A549 (cell line): ENCODE measurements at regions not wholly inside any gene's neighbourhood (a gene's known extent, or its start where the extent isn't known, plus 50 kb on each side); places are given as distances from the start of the nearest gene placed in this dataset.
"Not testable (repeated sequence)": the region's sequence is repeated elsewhere in the genome, so short reads cannot be mapped to it uniquely, and the experiment has no call there.

Experiments
- ATAC-seq, 2 experiments: fragments of 200-7000 bp in 1 of 2; fragments of >200 bp in 1 of 2; cut with Nextera tagmentation in 1 of 2; cut with Tn5 transposase in 1 of 2; 3 replicates each; pipeline versions ENCODE4 v1.8.0 to v1.9.1; 2018 to 2020; ENCODE audit warnings: mild to moderate bottlenecking in 1 of 2, moderate library complexity in 1 of 2
- CTCF ChIA-PET: fragments of 300-600 bp; sonication (Branson Sonifier 250); formaldehyde crosslinking; extraction: SDS; loops from one replicate; lab custom pipeline; 2021; ENCODE audit warnings: antibody characterized with exemption, inconsistent platforms; lab: Yijun Ruan, JAX
- POLR2A ChIA-PET: fragments of 350-600 bp; formaldehyde crosslinking; extraction: SDS; loops from one replicate; lab custom pipeline; 2021; ENCODE audit warnings: antibody characterized with exemption, inconsistent platforms; lab: Yijun Ruan, JAX
- DNase-seq, 2 experiments: peaks; one replicate each; pipeline versions ENCODE4 v3.0.0 to v3.0.0-alpha.2; 2011 to 2016; ENCODE audit warnings: low read depth in 1 of 2, low spot score in 1 of 2
- FAIRE-seq: peaks from 2 replicates; lab custom pipeline; 2011; peaks lifted over from hg19 to GRCh38; lab: Jason Lieb, UNC
- H3K27ac ChIP-seq, 2 experiments: fragments of >200 bp; sonication (Bioruptor Twin); formaldehyde crosslinking; 3 replicates each; pipeline ENCODE4 v1.5.1; 2016 to 2017
- H3K4me1 ChIP-seq: fragments of >200 bp; sonication (Bioruptor Twin); formaldehyde crosslinking; 3 replicates; pipeline ENCODE4 v1.6.1; 2016
- H3K4me2 ChIP-seq: fragments of >200 bp; sonication (Bioruptor Twin); formaldehyde crosslinking; 3 replicates; pipeline ENCODE4 v1.6.1; 2016
- H3K4me3 ChIP-seq: fragments of >200 bp; sonication (Bioruptor Twin); formaldehyde crosslinking; 3 replicates; pipeline ENCODE4 v1.5.1; 2016
- H3K9me3 ChIP-seq: fragments of >200 bp; sonication (Bioruptor Twin); formaldehyde crosslinking; 3 replicates; pipeline ENCODE4 v1.6.1; 2016
- BHLHE40 ChIP-seq: IDR thresholded peaks from 2 replicates; pipeline ENCODE4 v1.6.1; 2012; ENCODE audit warnings: low read depth, low read length, inconsistent platforms
- CBX8 ChIP-seq: fragments of 200-600 bp; sonication (generic); IDR thresholded peaks from 2 replicates; pipeline ENCODE4 v1.6.1; 2016
- CHD2 ChIP-seq: fragments of 150-350 bp; IDR thresholded peaks from 2 replicates; pipeline ENCODE4 v1.6.1; 2014; ENCODE audit warnings: low read length; ENCODE audit not compliant: partially characterized antibody
- CHD4 ChIP-seq: fragments of 200-600 bp; sonication (generic); IDR thresholded peaks from 2 replicates; pipeline ENCODE4 v1.6.1; 2016; ENCODE audit warnings: antibody characterized with exemption, mild to moderate bottlenecking, borderline replicate concordance
- CTCF ChIP-seq: fragments of >200 bp; sonication (Bioruptor Twin); formaldehyde crosslinking; IDR thresholded peaks from 3 replicates; pipeline ENCODE4 v1.5.1; 2016
- E2F6 ChIP-seq: IDR thresholded peaks from 2 replicates; pipeline ENCODE4 v1.6.1; 2012; ENCODE audit warnings: low read depth, borderline replicate concordance
- EHF ChIP-seq: fragments of 250-450 bp; sonication (Bioruptor Pico); IDR thresholded peaks from 2 replicates; pipeline ENCODE4 v1.5.0; 2020; ENCODE audit warnings: mild to moderate bottlenecking
- EHMT2 ChIP-seq: fragments of 200-600 bp; sonication (generic); IDR thresholded peaks from 2 replicates; pipeline ENCODE4 v1.6.1; 2016; ENCODE audit warnings: antibody characterized with exemption, low read depth, mild to moderate bottlenecking, moderate library complexity
- FOSB ChIP-seq: fragments of 250-450 bp; sonication (Bioruptor Pico); IDR thresholded peaks from 2 replicates; pipeline ENCODE4 v1.5.0; 2020; ENCODE audit warnings: mild to moderate bottlenecking, moderate library complexity
- FOSL2 ChIP-seq, 2 experiments: fragments of 450-650 bp in 1 of 2; fragments of >200 bp in 1 of 2; sonication (Bioruptor Twin) in 1 of 2; formaldehyde crosslinking; IDR thresholded peaks; 2 replicates each; pipeline versions ENCODE4 v1.5.0 to v1.6.1; 2016 to 2020; ENCODE audit warnings: mild to moderate bottlenecking in 1 of 2, moderate library complexity in 1 of 2
- HES2 ChIP-seq: fragments of >200 bp; sonication (Bioruptor Twin); formaldehyde crosslinking; IDR thresholded peaks from 2 replicates; pipeline ENCODE4 v1.6.1; 2016
- HEYL ChIP-seq: fragments of 250-450 bp; sonication (Bioruptor Pico); IDR thresholded peaks from 2 replicates; pipeline ENCODE4 v1.8.0; 2021; ENCODE audit warnings: mild to moderate bottlenecking, moderate library complexity
- HOXA7 ChIP-seq: fragments of 250-450 bp; sonication (Bioruptor Pico); IDR thresholded peaks from 2 replicates; pipeline ENCODE4 v1.5.0; 2020; ENCODE audit warnings: mild to moderate bottlenecking, moderate library complexity
- HOXB5 ChIP-seq: fragments of 250-450 bp; sonication (Bioruptor Pico); IDR thresholded peaks from 2 replicates; pipeline ENCODE4 v1.5.0; 2020; ENCODE audit warnings: mild to moderate bottlenecking, moderate library complexity
- JUNB ChIP-seq: fragments of >200 bp; sonication (Bioruptor Twin); formaldehyde crosslinking; IDR thresholded peaks from 2 replicates; pipeline ENCODE4 v1.6.1; 2016
- MAFK ChIP-seq: fragments of 450-650 bp; IDR thresholded peaks from 2 replicates; pipeline ENCODE4 v1.6.1; 2014; ENCODE audit not compliant: partially characterized antibody
- NPAS2 ChIP-seq: fragments of 250-450 bp; sonication (Bioruptor Pico); IDR thresholded peaks from 2 replicates; pipeline ENCODE4 v1.8.0; 2022; ENCODE audit warnings: mild to moderate bottlenecking, moderate library complexity, borderline replicate concordance
- PBX3 ChIP-seq: IDR thresholded peaks from 2 replicates; pipeline ENCODE4 v1.6.1; 2012
- PHF8 ChIP-seq: fragments of 200-600 bp; sonication (generic); IDR thresholded peaks from 2 replicates; pipeline ENCODE4 v1.6.1; 2016; ENCODE audit warnings: low read depth, mild to moderate bottlenecking, antibody characterized with exemption, moderate library complexity, borderline replicate concordance
- POLR2AphosphoS2 ChIP-seq: conservative IDR thresholded peaks from 2 replicates; pipeline ENCODE4 v1.6.1; 2012; ENCODE audit warnings: low read length, improper control_type of control experiment, inconsistent platforms
- RCOR1 ChIP-seq: fragments of 150-350 bp; IDR thresholded peaks from 2 replicates; pipeline ENCODE4 v1.6.1; 2014; ENCODE audit warnings: antibody characterized with exemption, low read length, low read depth
- RFX5 ChIP-seq: fragments of 450-650 bp; IDR thresholded peaks from 2 replicates; pipeline ENCODE4 v1.7.1; 2014; ENCODE audit warnings: antibody characterized with exemption, mild to moderate bottlenecking, moderate library complexity
- SMC3 ChIP-seq: fragments of >200 bp; sonication (Bioruptor Twin); formaldehyde crosslinking; IDR thresholded peaks from 3 replicates; pipeline ENCODE4 v1.6.1; 2018; ENCODE audit warnings: inconsistent platforms
- SREBF2 ChIP-seq: fragments of 450-650 bp; IDR thresholded peaks from 2 replicates; pipeline ENCODE4 v1.6.1; 2014; ENCODE audit warnings: mild to moderate bottlenecking, moderate library complexity
- TP53 ChIP-seq: fragments of 250-450 bp; sonication (Bioruptor Pico); IDR thresholded peaks from 2 replicates; pipeline ENCODE4 v1.5.0; 2021; ENCODE audit warnings: mild to moderate bottlenecking, moderate library complexity
- ZC3H11A ChIP-seq: fragments of 450-650 bp; IDR thresholded peaks from 2 replicates; pipeline ENCODE4 v1.6.1; 2014; ENCODE audit warnings: antibody characterized with exemption, mild to moderate bottlenecking
- ZFP36 ChIP-seq: fragments of 450-650 bp; IDR thresholded peaks from 2 replicates; pipeline ENCODE4 v1.6.1; 2014; ENCODE audit warnings: borderline replicate concordance; ENCODE audit not compliant: partially characterized antibody
- ZNF302 ChIP-seq: fragments of 250-450 bp; sonication (Bioruptor Pico); IDR thresholded peaks from 2 replicates; pipeline ENCODE4 v1.9.0; 2021; ENCODE audit warnings: inconsistent platforms, mild to moderate bottlenecking, moderate library complexity
- WGBS: methylation state at CpG from one replicate; pipeline ENCODE4 v1.1.6; 2017; ENCODE audit errors: missing lambda C conversion rate; 5-methylcytosine and 5-hydroxymethylcytosine counted together

- H3K27ac ChIP-seq, CTCF ChIA-PET, H3K9me3 ChIP-seq, H3K4me1 ChIP-seq, FAIRE-seq, ATAC-seq, DNase-seq, POLR2A ChIA-PET, H3K4me3 ChIP-seq, H3K4me2 ChIP-seq: not testable (repeated sequence)
- 78% methylated on average over 6 of the region's 15 CpGs for WGBS
These were observed 77.6 kb downstream of the HHIPL2 start for GRCh38 chr1:222470252-222470805.

- TF ChIP-seq FOSL2 (IDR thresholded peaks at IDR 0.05): no peak
- no peak for TF ChIP-seq FOSL2 (CRISPR knock-in tag; IDR thresholded peaks at IDR 0.05)
- no peak for TF ChIP-seq TP53 (CRISPR knock-in tag)
- no peak for TF ChIP-seq RFX5
- no peak for TF ChIP-seq HES2
- TF ChIP-seq NPAS2: no peak
- WGBS: 80% methylated on average over 8 of the region's 8 CpGs
- FAIRE-seq (no peak), DNase-seq (peak in 1 of 2 experiments; percentile 38), ATAC-seq (no peak)
- Histone ChIP-seq H3K4me1 (peaks cover 8% of the 10 kb centered on the region), H3K27ac (peak overlapping the region; percentile 87 to 91), H3K4me2 (peak overlapping the region; percentile 73), H3K4me3 (peak overlapping the region; percentile 25; the same call in 1 of the 3 replicates), H3K9me3 (no peaks in the 10 kb centered on the region)
- ChIA-PET POLR2A (interaction anchor here (1.0 to 2.4 kb wide), 5 partner anchors 81 to 624 kb away, joined by 3 to 25 read pairs (median 5); partner anchors contain the start of genes AIDA and BROX), CTCF (interaction anchor here (0.7 to 5.2 kb wide), 24 partner anchors 9 to 998 kb away, joined by 3 to 99 read pairs (median 5); partner anchors contain the start of genes AIDA and BROX)
These were observed 81.6 kb downstream of the HHIPL2 start for GRCh38 chr1:222466150-222466865.

GRCh38 chr1:222465211-222466041 lies 82.5 kb downstream of the HHIPL2 start:
- H3K9me3 ChIP-seq: no peaks in the 10 kb centered on the region
- no peak for FAIRE-seq
- peak overlapping the region; percentile 44 for H3K4me3 ChIP-seq
- ATAC-seq: peak; percentile 99 to 100
- H3K27ac ChIP-seq: peak overlapping the region; percentile 87 to 91
- WGBS: 6% methylated on average over 13 of the region's 46 CpGs
- ChIA-PET CTCF (interaction anchor here (0.6 to 5.2 kb wide), 56 partner anchors 10 to 1186 kb away, joined by 3 to 99 read pairs (median 4); partner anchors contain the start of genes AIDA, BROX and MIA3), POLR2A (interaction anchor here (0.7 to 2.4 kb wide), 7 partner anchors 82 to 1231 kb away, joined by 3 to 25 read pairs (median 5); partner anchors contain the start of genes AIDA, BROX and TAF1A)
- H3K4me1 ChIP-seq: peaks cover 8% of the 10 kb centered on the region
- DNase-seq: peak; percentile 93 to 96
- H3K4me2 ChIP-seq: peak overlapping the region; percentile 73
- TF ChIP-seq HOXB5: peak; percentile 50; the same call in 1 of the 2 replicates
- TF ChIP-seq HOXA7: no peak
- no peak for TF ChIP-seq RCOR1
- TF ChIP-seq CTCF: peak; percentile 98
- TF ChIP-seq FOSB (CRISPR knock-in tag): no peak
- no peak for TF ChIP-seq ZC3H11A
- no peak for TF ChIP-seq PBX3
- TF ChIP-seq CHD4: 0 out of 2 replicates have a peak, but pooled peaks have one; percentile 22
- no peak for TF ChIP-seq EHF (CRISPR knock-in tag)
- no peak for TF ChIP-seq MAFK
- TF ChIP-seq POLR2AphosphoS2: no peak
- no peak for TF ChIP-seq ZNF302 (CRISPR knock-in tag)
- no peak for TF ChIP-seq HEYL (CRISPR knock-in tag)
- TF ChIP-seq JUNB: no peak
- TF ChIP-seq CBX8: no peak
- TF ChIP-seq SREBF2: no peak
- no peak for TF ChIP-seq ZFP36
- TF ChIP-seq PHF8: peak; percentile 62; the same call in 1 of the 2 replicates
- peak; percentile 85; the same call in 1 of the 2 replicates for TF ChIP-seq E2F6
- TF ChIP-seq CHD2: no peak
- peak; percentile 98 for TF ChIP-seq SMC3
- no peak for TF ChIP-seq EHMT2
- TF ChIP-seq BHLHE40: no peak; the same call in 1 of the 2 replicates
